ENCODE measurements at regions not wholly inside any gene's neighbourhood (a gene's known extent, or its start where the extent isn't known, plus 50 kb on each side); places are given as distances from the start of the nearest gene placed in this dataset.
"Not testable (repeated sequence)": the region's sequence is repeated elsewhere in the genome, so short reads cannot be mapped to it uniquely, and the experiment has no call there.

- no peak for DNase-seq (ENCODE audit: low read depth)
Observed at GRCh38 chr13:103625194-103625593, 559.0 kb upstream of the SLC10A2 start.

GRCh38 chr13:103618151-103618550 lies 551.9 kb upstream of the SLC10A2 start:
- DNase-seq (ENCODE audit: low read depth): no peak

- DNase-seq (ENCODE audit: low read depth): no peak
Observed at GRCh38 chr13:103615771-103616170, 549.6 kb upstream of the SLC10A2 start.

- DNase-seq (ENCODE audit: low read depth): no peak
Observed at GRCh38 chr13:103614761-103615160, 548.5 kb upstream of the SLC10A2 start.

- DNase-seq (ENCODE audit: low read depth): no peak
Observed at GRCh38 chr13:103607995-103608394, 541.8 kb upstream of the SLC10A2 start.

GRCh38 chr13:103605546-103606326 lies 539.5 kb upstream of the SLC10A2 start:
- no peak for DNase-seq (ENCODE audit: low read depth)

GRCh38 chr13:103599870-103600269 lies 533.7 kb upstream of the SLC10A2 start:
- not testable (repeated sequence) for DNase-seq (ENCODE audit: low read depth)

GRCh38 chr13:103598671-103599070 lies 532.5 kb upstream of the SLC10A2 start:
- no peak for DNase-seq (ENCODE audit: low read depth)

- no peak for DNase-seq (ENCODE audit: low read depth)
Observed at GRCh38 chr13:103573446-103573845, 507.2 kb upstream of the SLC10A2 start.

- DNase-seq (ENCODE audit: low read depth): no peak
Observed at GRCh38 chr13:103568314-103568713, 502.1 kb upstream of the SLC10A2 start.

GRCh38 chr13:103557878-103558277 lies 491.7 kb upstream of the SLC10A2 start:
- no peak for DNase-seq (ENCODE audit: low read depth)

GRCh38 chr13:103556681-103557080 lies 490.5 kb upstream of the SLC10A2 start:
- DNase-seq (ENCODE audit: low read depth): no peak

GRCh38 chr13:103547914-103548313 lies 481.7 kb upstream of the SLC10A2 start:
- DNase-seq (ENCODE audit: low read depth): no peak

- no peak for DNase-seq (ENCODE audit: low read depth)
Observed at GRCh38 chr13:103546271-103546670, 480.1 kb upstream of the SLC10A2 start.

GRCh38 chr13:103542648-103543047 lies 476.4 kb upstream of the SLC10A2 start:
- no peak for DNase-seq (ENCODE audit: low read depth)

GRCh38 chr13:103540382-103540765 lies 474.2 kb upstream of the SLC10A2 start:
- DNase-seq (ENCODE audit: low read depth): no peak

GRCh38 chr13:103539721-103540381 lies 473.6 kb upstream of the SLC10A2 start:
- no peak for DNase-seq (ENCODE audit: low read depth)

GRCh38 chr13:103539265-103539664 lies 473.0 kb upstream of the SLC10A2 start:
- no peak for DNase-seq (ENCODE audit: low read depth)

- no peak for DNase-seq (ENCODE audit: low read depth)
Observed at GRCh38 chr13:103537616-103538015, 471.4 kb upstream of the SLC10A2 start.

GRCh38 chr13:103531278-103531677 lies 465.1 kb upstream of the SLC10A2 start:
- no peak for DNase-seq (ENCODE audit: low read depth)

GRCh38 chr13:103528437-103528836 lies 462.2 kb upstream of the SLC10A2 start:
- no peak for DNase-seq (ENCODE audit: low read depth)

GRCh38 chr13:103525530-103525929 lies 459.3 kb upstream of the SLC10A2 start:
- no peak for DNase-seq (ENCODE audit: low read depth)

GRCh38 chr13:103523858-103524257 lies 457.6 kb upstream of the SLC10A2 start:
- no peak for DNase-seq (ENCODE audit: low read depth)

- no peak for DNase-seq (ENCODE audit: low read depth)
Observed at GRCh38 chr13:103521532-103521931, 455.3 kb upstream of the SLC10A2 start.

Data from activated T-cell treated with anti-CD3 and anti-CD28 coated beads for 1 hour (primary cell).